A673 (cell line): ENCODE measurements at regions not wholly inside any gene's neighbourhood (a gene's known extent, or its start where the extent isn't known, plus 50 kb on each side); places are given as distances from the start of the nearest gene placed in this dataset.

Experiments used
- EZH2 ChIP-seq: fragments of 200-600 bp; sonication (generic); IDR thresholded peaks from 2 replicates; pipeline ENCODE4 v1.6.1; 2017; ENCODE audit warnings: borderline replicate concordance, low read depth, mild to moderate bottlenecking, mixed read lengths, antibody characterized with exemption, low read length; ENCODE audit not compliant: poor library complexity, severe bottlenecking
- TF ChIP-seq, protein P1 (sequence below): fragments of 300-800, 200-600 bp; sonication (generic); conservative IDR thresholded peaks from 2 replicates; pipeline ENCODE4 v1.5.1; 2017; ENCODE audit warnings: low read depth, mild to moderate bottlenecking, antibody characterized with exemption, low read length, moderate library complexity, mixed read lengths

DNA sequence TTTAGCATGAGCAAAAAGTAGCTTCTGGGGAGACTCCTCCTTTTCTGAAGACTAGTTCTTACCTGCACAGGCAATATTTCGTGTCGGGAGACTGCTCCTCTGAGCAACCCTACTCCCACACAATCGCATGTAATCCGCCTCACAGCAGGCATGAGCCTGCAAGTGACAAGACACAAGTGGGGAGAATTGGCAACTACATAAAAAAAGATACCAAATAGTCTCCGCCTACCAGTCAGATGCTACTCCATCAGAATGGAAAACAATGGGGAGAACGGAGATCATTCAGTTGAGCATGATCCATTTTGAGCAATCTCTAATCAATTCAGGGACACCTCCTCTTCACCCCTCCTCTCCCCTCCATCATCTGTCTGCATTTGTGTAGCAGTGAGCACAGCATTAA is 321.0 kb downstream of the COG6 start:
- TF ChIP-seq, protein P1, sequence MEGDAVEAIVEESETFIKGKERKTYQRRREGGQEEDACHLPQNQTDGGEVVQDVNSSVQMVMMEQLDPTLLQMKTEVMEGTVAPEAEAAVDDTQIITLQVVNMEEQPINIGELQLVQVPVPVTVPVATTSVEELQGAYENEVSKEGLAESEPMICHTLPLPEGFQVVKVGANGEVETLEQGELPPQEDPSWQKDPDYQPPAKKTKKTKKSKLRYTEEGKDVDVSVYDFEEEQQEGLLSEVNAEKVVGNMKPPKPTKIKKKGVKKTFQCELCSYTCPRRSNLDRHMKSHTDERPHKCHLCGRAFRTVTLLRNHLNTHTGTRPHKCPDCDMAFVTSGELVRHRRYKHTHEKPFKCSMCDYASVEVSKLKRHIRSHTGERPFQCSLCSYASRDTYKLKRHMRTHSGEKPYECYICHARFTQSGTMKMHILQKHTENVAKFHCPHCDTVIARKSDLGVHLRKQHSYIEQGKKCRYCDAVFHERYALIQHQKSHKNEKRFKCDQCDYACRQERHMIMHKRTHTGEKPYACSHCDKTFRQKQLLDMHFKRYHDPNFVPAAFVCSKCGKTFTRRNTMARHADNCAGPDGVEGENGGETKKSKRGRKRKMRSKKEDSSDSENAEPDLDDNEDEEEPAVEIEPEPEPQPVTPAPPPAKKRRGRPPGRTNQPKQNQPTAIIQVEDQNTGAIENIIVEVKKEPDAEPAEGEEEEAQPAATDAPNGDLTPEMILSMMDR = no peak
- no peak for TF ChIP-seq EZH2
